ENCODE measurements at regions not wholly inside any gene's neighbourhood (a gene's known extent, or its start where the extent isn't known, plus 50 kb on each side); places are given as distances from the start of the nearest gene placed in this dataset.
A peak's percentile ranks its signal among the peaks of the same experiment; 100 is the strongest.

- FAIRE-seq: no peak
- no peak for DNase-seq (ENCODE audit: insufficient read length)
- TF ChIP-seq POLR2A (IDR thresholded peaks at IDR 0.05; ENCODE audit: low read depth, low read length) (no peak), TAF1 (IDR thresholded peaks at IDR 0.05; ENCODE audit: borderline replicate concordance, low read depth, low read length) (no peak), POLR2AphosphoS5 (IDR thresholded peaks at IDR 0.05; ENCODE audit: low read depth, low read length) (no peak)
Measured at GRCh38 chr3:182722907-182723306, 70.4 kb upstream of the ATP11B start.

GRCh38 chr3:182723596-182723995 is 69.7 kb upstream of the ATP11B start:
- FAIRE-seq (no peak), DNase-seq (ENCODE audit: insufficient read length) (no peak)
- TF ChIP-seq POLR2A (IDR thresholded peaks at IDR 0.05; ENCODE audit: low read depth, low read length): no peak
- TF ChIP-seq TAF1 (IDR thresholded peaks at IDR 0.05; ENCODE audit: borderline replicate concordance, low read depth, low read length): no peak
- no peak for TF ChIP-seq POLR2AphosphoS5 (IDR thresholded peaks at IDR 0.05; ENCODE audit: low read depth, low read length)

DNA sequence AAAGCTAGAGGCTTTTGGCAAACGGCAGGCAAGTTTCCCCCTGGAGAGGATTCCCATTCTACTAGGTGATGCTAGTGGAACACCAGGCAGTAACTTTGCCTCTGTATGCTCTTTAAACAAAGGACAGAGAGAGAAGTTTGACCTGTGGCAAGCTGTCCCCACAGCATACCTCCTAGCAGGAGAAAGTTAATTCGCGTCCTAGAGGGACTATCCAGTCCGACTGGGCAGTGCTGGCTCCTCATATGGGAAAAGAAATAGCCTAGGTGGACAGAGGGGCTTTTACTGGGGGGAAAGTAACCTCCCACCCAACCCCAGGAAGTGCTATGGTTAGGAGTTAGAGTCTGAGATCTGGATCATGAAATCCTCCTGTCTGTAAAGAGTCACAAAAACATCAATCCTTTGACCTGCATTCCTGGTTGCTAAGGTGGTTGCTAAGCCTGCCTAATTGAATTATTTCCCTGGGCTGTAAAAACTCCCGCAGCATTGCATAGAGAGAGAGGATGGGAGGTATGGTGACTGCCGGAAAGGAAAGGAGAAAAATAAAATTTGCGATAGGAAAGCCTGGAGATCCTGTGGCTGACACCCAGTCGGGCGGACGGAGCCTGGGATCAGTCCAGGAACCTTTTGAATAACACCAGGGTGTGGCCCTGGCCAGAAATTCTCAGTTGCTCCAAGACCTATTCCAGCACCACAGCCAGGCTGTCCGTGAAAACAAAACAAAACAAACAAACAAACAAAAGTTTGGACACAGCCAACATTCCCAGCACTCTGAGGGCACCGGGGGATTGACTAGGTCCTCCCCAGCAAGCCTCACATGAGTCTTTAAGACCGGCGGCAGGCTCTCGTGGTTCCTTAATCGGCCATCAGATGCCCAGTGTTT is 67.7 kb upstream of the ATP11B start:
- FAIRE-seq: no peak
- DNase-seq (ENCODE audit: insufficient read length): no peak
- no peak for TF ChIP-seq TAF1 (IDR thresholded peaks at IDR 0.05; ENCODE audit: borderline replicate concordance, low read depth, low read length)

GRCh38 chr3:182726258-182727142 is 66.8 kb upstream of the ATP11B start:
- no peak for FAIRE-seq
- TF ChIP-seq POLR2AphosphoS5 (IDR thresholded peaks at IDR 0.05; ENCODE audit: low read depth, low read length) (no peak), POLR2A (IDR thresholded peaks at IDR 0.05; ENCODE audit: low read depth, low read length) (no peak), TAF1 (IDR thresholded peaks at IDR 0.05; ENCODE audit: borderline replicate concordance, low read depth, low read length) (no peak)
- DNase-seq (ENCODE audit: insufficient read length): no peak

- FAIRE-seq (no peak), DNase-seq (ENCODE audit: insufficient read length) (no peak)
- TF ChIP-seq TAF1 (IDR thresholded peaks at IDR 0.05; ENCODE audit: borderline replicate concordance, low read depth, low read length): no peak
- no peak for TF ChIP-seq POLR2AphosphoS5 (IDR thresholded peaks at IDR 0.05; ENCODE audit: low read depth, low read length)
- no peak for TF ChIP-seq POLR2A (IDR thresholded peaks at IDR 0.05; ENCODE audit: low read depth, low read length)
Measured at GRCh38 chr3:182728238-182728637, 65.1 kb upstream of the ATP11B start.

DNA sequence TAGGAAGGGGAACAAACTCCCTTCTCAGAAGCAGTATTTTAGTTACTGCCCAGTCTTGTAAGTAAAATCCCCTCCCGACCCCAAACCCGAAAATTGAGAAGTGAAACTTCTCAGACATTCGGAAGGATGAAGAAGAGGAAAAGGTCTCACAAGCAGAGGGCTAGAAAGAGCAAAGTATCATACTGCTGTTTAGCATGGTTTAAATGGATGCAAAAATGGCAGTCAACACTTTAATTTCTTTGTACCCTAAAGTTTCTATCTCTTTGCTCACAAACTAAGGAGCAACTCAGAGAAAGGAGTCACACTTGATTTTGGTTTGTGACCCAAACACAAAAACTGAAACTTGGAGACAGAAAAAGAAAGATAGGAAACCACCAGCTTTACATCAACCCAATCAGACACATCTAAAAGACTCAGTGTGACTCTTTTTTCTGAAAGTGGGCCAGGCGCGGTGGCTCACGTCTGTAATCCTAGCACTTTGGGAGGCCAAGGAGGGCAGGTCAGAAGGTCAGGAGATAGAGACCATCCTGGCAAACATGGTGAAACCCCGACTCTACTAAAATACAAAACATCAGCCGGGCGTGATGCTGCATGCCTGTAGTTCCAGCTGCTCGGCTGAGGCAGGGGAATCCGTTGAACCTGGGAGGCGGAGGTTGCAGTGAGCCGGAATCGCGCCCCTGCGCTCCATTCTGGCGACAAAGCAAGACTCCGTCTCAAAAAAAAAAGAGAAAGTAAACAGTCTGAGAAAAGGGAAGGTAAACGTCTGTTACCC is 63.2 kb upstream of the ATP11B start:
- TF ChIP-seq POLR2AphosphoS5 (IDR thresholded peaks at IDR 0.05; ENCODE audit: low read depth, low read length) (no peak), POLR2A (IDR thresholded peaks at IDR 0.05; ENCODE audit: low read depth, low read length) (peak; percentile 39; the same call in 1 of the 2 replicates)

GRCh38 chr3:182730675-182731042 is 62.6 kb upstream of the ATP11B start:
- TF ChIP-seq POLR2A (IDR thresholded peaks at IDR 0.05; ENCODE audit: low read depth, low read length): no peak
- no peak for TF ChIP-seq POLR2AphosphoS5 (IDR thresholded peaks at IDR 0.05; ENCODE audit: low read depth, low read length)
- no peak for TF ChIP-seq TAF1 (IDR thresholded peaks at IDR 0.05; ENCODE audit: borderline replicate concordance, low read depth, low read length)
- DNase-seq (ENCODE audit: insufficient read length) (no peak), FAIRE-seq (no peak)

More for the DNA sequence above, 63.2 kb upstream of the ATP11B start:
- peak; percentile 88 for FAIRE-seq
- DNase-seq (ENCODE audit: insufficient read length): peak; percentile 32

DNA sequence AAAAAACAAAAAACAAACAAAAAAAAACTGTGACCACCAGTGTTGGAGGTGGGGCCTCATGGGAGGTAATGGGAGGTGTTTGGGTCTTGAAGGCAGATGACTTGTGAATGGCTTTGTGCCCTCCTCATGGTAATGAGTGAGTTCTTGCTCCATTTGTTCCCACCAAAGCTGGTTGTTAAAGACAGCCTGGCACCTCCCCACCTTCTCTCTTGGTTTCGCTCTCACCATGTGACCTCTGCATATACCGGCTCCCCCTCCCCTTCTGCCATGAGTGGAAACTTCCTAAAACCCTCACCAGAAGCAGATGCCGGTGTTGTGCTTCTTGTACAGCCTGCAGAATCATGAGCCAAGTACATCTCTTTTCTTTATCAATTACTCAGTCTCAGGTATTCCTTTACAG is 61.5 kb upstream of the ATP11B start:
- DNase-seq (ENCODE audit: insufficient read length) (no peak), FAIRE-seq (peak; percentile 40)
- TF ChIP-seq TAF1 (IDR thresholded peaks at IDR 0.05; ENCODE audit: borderline replicate concordance, low read depth, low read length) (no peak), POLR2A (IDR thresholded peaks at IDR 0.05; ENCODE audit: low read depth, low read length) (no peak), POLR2AphosphoS5 (IDR thresholded peaks at IDR 0.05; ENCODE audit: low read depth, low read length) (no peak)

DNA sequence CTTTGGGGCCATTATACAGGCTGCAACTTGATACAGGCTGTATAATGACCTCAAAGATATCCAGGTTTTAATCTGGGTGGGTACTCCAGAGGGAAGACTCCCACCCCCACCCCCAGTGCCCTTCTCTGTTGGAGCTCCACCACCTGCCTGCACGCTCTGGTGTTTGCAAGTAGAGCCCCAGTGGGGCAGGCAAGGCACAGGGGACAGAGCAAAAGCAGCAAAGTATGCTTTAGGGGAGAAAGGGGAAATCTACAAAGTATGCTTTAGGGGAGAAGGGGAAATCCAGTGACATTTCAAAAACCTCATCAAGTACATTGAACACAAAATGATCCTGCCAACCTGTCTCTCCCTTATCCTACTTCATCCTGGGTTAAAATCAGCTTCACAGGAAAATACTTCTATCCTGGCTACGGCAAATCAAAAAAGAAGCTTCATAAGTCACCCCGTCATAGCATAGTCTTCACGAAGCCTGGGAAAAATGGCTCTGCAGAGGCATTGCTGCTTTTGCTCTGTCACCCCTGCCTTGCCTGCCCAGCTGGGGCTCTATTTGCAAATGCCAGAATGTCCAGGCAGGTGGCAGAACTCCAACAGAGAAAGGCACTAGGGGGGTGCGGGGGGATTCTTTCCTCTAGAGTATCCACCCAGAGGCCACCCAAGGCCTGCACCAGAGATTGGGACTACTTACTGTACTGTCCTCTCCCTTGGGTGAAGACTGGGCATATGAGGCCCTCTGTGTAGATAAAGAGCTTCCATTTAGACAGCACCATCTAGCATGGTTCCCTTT is 60.9 kb upstream of the ATP11B start:
- FAIRE-seq (peak; percentile 17), DNase-seq (ENCODE audit: insufficient read length) (no peak)
- TF ChIP-seq POLR2A (IDR thresholded peaks at IDR 0.05; ENCODE audit: low read depth, low read length): no peak
- no peak for TF ChIP-seq POLR2AphosphoS5 (IDR thresholded peaks at IDR 0.05; ENCODE audit: low read depth, low read length)
- no peak for TF ChIP-seq TAF1 (IDR thresholded peaks at IDR 0.05; ENCODE audit: borderline replicate concordance, low read depth, low read length)

- DNase-seq (ENCODE audit: insufficient read length) (no peak), FAIRE-seq (no peak)
- TF ChIP-seq POLR2A (IDR thresholded peaks at IDR 0.05; ENCODE audit: low read depth, low read length) (no peak), TAF1 (IDR thresholded peaks at IDR 0.05; ENCODE audit: borderline replicate concordance, low read depth, low read length) (no peak), POLR2AphosphoS5 (IDR thresholded peaks at IDR 0.05; ENCODE audit: low read depth, low read length) (no peak)
Measured at GRCh38 chr3:182735672-182736071, 57.6 kb upstream of the ATP11B start.

Measured in GM12892 (cell line).